ENCODE measurements at regions not wholly inside any gene's neighbourhood (a gene's known extent, or its start where the extent isn't known, plus 50 kb on each side); places are given as distances from the start of the nearest gene placed in this dataset.

DNA sequence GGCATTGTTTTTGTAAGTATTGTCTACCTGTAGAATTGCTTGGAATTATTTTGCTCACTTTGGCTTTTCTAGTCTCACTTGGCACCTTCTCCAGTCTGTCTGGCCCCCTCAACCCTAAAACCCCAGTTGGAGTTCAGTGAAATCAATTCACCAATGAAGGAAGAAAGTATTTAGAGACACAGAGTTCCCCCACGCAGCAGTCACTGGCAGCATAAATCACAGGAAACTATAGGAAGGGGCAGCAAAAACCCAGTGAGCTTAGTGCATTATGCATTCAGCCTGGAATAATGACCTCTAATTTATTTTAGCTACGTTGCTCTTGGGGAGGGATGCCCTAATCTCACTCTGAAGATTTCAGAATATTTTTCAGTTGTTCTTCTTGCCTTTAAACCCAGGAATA, 204.7 kb upstream of the BLID start:
- Mint-ChIP-seq H3K36me3 (no peaks in the 10 kb centered on the region), H3K4me1 (peaks cover 28% of the 10 kb centered on the region), H3K4me3 (no peak overlapping the region), H3K9me3 (no peaks in the 10 kb centered on the region), H3K27ac (no peak overlapping the region), H3K27me3 (ENCODE audit: low read depth) (peaks cover 38% of the 10 kb centered on the region)
- ATAC-seq = no peak
- POLR2A ChIA-PET = no interaction called here
- CTCF ChIA-PET = no interaction called here
- TF ChIP-seq CREB1 (CRISPR knock-in tag; IDR thresholded peaks at IDR 0.05) (no peak), ZNF232 (CRISPR knock-in tag; IDR thresholded peaks at IDR 0.05) (no peak)
- TF ChIP-seq, protein P1, sequence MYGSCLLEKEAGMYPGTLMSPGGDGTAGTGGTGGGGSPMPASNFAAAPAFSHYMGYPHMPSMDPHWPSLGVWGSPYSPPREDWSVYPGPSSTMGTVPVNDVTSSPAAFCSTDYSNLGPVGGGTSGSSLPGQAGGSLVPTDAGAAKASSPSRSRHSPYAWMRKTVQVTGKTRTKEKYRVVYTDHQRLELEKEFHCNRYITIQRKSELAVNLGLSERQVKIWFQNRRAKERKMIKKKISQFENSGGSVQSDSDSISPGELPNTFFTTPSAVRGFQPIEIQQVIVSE (CRISPR knock-in tag; IDR thresholded peaks at IDR 0.05; ENCODE audit: borderline replicate concordance) = no peak
- TF ChIP-seq, protein P2, sequence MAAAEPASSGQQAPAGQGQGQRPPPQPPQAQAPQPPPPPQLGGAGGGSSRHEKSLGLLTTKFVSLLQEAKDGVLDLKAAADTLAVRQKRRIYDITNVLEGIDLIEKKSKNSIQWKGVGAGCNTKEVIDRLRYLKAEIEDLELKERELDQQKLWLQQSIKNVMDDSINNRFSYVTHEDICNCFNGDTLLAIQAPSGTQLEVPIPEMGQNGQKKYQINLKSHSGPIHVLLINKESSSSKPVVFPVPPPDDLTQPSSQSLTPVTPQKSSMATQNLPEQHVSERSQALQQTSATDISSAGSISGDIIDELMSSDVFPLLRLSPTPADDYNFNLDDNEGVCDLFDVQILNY (CRISPR knock-in tag; IDR thresholded peaks at IDR 0.05) = no peak
- TF ChIP-seq, protein P3, sequence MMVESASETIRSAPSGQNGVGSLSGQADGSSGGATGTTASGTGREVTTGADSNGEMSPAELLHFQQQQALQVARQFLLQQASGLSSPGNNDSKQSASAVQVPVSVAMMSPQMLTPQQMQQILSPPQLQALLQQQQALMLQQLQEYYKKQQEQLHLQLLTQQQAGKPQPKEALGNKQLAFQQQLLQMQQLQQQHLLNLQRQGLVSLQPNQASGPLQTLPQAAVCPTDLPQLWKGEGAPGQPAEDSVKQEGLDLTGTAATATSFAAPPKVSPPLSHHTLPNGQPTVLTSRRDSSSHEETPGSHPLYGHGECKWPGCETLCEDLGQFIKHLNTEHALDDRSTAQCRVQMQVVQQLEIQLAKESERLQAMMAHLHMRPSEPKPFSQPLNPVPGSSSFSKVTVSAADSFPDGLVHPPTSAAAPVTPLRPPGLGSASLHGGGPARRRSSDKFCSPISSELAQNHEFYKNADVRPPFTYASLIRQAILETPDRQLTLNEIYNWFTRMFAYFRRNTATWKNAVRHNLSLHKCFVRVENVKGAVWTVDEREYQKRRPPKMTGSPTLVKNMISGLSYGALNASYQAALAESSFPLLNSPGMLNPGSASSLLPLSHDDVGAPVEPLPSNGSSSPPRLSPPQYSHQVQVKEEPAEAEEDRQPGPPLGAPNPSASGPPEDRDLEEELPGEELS (CRISPR knock-in tag; IDR thresholded peaks at IDR 0.05) = no peak
- DNase-seq (ENCODE audit: low spot score) = no peak

DNA sequence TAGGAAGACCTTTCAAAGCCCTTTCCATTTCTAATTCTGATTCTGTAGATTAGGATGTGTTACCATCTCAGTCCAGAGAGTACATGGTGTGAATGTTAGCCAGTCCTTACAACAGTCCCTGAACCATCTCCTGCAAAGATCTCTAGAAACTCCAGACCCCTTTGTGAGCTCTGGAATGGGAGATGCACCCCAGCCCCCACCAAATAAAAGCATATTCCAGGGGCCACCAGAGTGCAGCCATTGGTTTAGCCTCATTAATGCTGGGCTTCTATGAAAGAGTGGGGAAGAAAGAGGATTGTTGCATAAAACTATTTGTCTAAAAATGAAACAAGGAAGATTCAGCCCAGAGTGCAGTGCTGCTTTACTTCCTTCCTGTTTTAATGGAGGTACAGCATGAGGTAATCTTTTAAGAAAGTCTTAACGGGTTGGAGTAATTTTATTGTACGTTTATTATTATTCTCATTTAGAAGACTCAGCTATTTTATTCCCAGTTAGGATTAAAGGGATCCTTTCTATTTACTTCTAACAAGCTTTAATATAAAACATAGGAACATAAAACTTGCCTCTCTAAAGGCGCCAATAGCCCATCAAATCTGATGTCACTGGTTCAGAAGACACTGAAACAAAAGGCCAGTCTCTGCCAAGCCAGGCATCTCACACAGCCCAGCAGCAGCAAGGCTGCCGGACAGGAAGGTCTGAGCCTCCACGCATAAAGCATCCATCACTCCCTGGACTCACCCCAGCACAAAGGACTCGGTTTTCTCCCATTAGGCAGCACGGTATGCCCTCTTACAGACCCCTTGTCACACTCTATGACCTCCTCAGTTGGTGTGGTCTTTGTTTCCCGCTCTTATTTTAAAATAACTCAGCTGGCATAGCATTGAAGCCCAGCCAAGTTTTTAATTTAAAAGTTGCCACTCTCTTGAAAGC, 203.9 kb upstream of the BLID start:
- no peak for DNase-seq (ENCODE audit: low spot score)
- TF ChIP-seq, protein P4, sequence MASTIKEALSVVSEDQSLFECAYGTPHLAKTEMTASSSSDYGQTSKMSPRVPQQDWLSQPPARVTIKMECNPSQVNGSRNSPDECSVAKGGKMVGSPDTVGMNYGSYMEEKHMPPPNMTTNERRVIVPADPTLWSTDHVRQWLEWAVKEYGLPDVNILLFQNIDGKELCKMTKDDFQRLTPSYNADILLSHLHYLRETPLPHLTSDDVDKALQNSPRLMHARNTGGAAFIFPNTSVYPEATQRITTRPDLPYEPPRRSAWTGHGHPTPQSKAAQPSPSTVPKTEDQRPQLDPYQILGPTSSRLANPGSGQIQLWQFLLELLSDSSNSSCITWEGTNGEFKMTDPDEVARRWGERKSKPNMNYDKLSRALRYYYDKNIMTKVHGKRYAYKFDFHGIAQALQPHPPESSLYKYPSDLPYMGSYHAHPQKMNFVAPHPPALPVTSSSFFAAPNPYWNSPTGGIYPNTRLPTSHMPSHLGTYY (CRISPR knock-in tag; IDR thresholded peaks at IDR 0.05) = no peak
- no peak for TF ChIP-seq GABPB1 (CRISPR knock-in tag; IDR thresholded peaks at IDR 0.05)
- no peak for TF ChIP-seq MXD4 (CRISPR knock-in tag; IDR thresholded peaks at IDR 0.05; ENCODE audit: borderline replicate concordance)
- Mint-ChIP-seq H3K27me3 (ENCODE audit: low read depth) (peaks cover 31% of the 10 kb centered on the region), H3K9me3 (no peaks in the 10 kb centered on the region), H3K4me3 (no peak overlapping the region), H3K27ac (no peak overlapping the region), H3K36me3 (no peaks in the 10 kb centered on the region), H3K4me1 (peaks cover 28% of the 10 kb centered on the region)
- ATAC-seq = no peak
- ChIA-PET POLR2A (no interaction called here), CTCF (no interaction called here)

DNA sequence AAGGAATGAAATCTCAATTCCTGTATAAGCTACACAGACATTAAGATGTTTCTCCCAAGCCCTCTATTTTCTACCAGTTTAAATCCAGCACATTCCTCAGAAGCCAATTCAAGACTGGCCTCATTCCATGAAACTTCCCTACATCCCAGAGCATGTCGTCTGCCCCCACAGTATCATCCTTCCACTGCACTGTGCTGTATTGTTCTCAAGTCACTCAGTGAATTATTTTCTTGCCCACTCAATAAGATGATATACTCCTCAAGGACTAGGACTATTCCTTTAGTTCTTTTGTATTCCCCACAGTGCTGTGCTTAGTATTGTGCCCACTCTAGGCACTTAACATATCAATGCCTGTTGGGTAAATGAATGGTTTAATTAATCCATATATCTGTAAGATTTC, 203.1 kb upstream of the BLID start:
- no peaks in the 10 kb centered on the region for H3K9me3 Mint-ChIP-seq
- no peak overlapping the region for H3K4me3 Mint-ChIP-seq
- no peaks in the 10 kb centered on the region for H3K36me3 Mint-ChIP-seq
- peaks cover 22% of the 10 kb centered on the region for H3K27me3 Mint-ChIP-seq (ENCODE audit: low read depth)
- peaks cover 28% of the 10 kb centered on the region for H3K4me1 Mint-ChIP-seq
- POLR2A ChIA-PET = no interaction called here
- H3K27ac Mint-ChIP-seq = no peak overlapping the region
- no peak for ATAC-seq
- CTCF ChIA-PET = no interaction called here
- DNase-seq (ENCODE audit: low spot score) = no peak
- no peak for TF ChIP-seq MXD4 (CRISPR knock-in tag; IDR thresholded peaks at IDR 0.05; ENCODE audit: borderline replicate concordance)
- TF ChIP-seq NR2C2 (CRISPR knock-in tag; IDR thresholded peaks at IDR 0.05) = no peak
- TF ChIP-seq TEAD4 (CRISPR knock-in tag; IDR thresholded peaks at IDR 0.05) = no peak
- TF ChIP-seq ZNF232 (CRISPR knock-in tag; IDR thresholded peaks at IDR 0.05) = no peak
- TF ChIP-seq, protein P5, sequence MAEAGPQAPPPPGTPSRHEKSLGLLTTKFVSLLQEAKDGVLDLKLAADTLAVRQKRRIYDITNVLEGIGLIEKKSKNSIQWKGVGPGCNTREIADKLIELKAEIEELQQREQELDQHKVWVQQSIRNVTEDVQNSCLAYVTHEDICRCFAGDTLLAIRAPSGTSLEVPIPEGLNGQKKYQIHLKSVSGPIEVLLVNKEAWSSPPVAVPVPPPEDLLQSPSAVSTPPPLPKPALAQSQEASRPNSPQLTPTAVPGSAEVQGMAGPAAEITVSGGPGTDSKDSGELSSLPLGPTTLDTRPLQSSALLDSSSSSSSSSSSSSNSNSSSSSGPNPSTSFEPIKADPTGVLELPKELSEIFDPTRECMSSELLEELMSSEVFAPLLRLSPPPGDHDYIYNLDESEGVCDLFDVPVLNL (CRISPR knock-in tag; IDR thresholded peaks at IDR 0.05; ENCODE audit: borderline replicate concordance, low read depth) = no peak
- no peak for TF ChIP-seq RORB (CRISPR knock-in tag; IDR thresholded peaks at IDR 0.05)
- no peak for TF ChIP-seq SOX15 (CRISPR knock-in tag; IDR thresholded peaks at IDR 0.05)
- TF ChIP-seq CBFB (CRISPR knock-in tag; IDR thresholded peaks at IDR 0.05; ENCODE audit: low read depth) = no peak
- TF ChIP-seq, protein P6, sequence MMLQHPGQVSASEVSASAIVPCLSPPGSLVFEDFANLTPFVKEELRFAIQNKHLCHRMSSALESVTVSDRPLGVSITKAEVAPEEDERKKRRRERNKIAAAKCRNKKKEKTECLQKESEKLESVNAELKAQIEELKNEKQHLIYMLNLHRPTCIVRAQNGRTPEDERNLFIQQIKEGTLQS (CRISPR knock-in tag; conservative IDR thresholded peaks at IDR 0.05) = no peak
- no peak for TF ChIP-seq NFYB (CRISPR knock-in tag; conservative IDR thresholded peaks at IDR 0.05; ENCODE audit: low read depth)
- no peak for TF ChIP-seq SP1 (CRISPR knock-in tag; conservative IDR thresholded peaks at IDR 0.05)
- TF ChIP-seq GABPB1 (CRISPR knock-in tag; IDR thresholded peaks at IDR 0.05) = no peak
- TF ChIP-seq, protein P7, sequence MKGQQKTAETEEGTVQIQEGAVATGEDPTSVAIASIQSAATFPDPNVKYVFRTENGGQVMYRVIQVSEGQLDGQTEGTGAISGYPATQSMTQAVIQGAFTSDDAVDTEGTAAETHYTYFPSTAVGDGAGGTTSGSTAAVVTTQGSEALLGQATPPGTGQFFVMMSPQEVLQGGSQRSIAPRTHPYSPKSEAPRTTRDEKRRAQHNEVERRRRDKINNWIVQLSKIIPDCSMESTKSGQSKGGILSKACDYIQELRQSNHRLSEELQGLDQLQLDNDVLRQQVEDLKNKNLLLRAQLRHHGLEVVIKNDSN (CRISPR knock-in tag; IDR thresholded peaks at IDR 0.05) = no peak
- TF ChIP-seq HMGA2 (CRISPR knock-in tag; IDR thresholded peaks at IDR 0.05) = no peak
- TF ChIP-seq, protein P8, sequence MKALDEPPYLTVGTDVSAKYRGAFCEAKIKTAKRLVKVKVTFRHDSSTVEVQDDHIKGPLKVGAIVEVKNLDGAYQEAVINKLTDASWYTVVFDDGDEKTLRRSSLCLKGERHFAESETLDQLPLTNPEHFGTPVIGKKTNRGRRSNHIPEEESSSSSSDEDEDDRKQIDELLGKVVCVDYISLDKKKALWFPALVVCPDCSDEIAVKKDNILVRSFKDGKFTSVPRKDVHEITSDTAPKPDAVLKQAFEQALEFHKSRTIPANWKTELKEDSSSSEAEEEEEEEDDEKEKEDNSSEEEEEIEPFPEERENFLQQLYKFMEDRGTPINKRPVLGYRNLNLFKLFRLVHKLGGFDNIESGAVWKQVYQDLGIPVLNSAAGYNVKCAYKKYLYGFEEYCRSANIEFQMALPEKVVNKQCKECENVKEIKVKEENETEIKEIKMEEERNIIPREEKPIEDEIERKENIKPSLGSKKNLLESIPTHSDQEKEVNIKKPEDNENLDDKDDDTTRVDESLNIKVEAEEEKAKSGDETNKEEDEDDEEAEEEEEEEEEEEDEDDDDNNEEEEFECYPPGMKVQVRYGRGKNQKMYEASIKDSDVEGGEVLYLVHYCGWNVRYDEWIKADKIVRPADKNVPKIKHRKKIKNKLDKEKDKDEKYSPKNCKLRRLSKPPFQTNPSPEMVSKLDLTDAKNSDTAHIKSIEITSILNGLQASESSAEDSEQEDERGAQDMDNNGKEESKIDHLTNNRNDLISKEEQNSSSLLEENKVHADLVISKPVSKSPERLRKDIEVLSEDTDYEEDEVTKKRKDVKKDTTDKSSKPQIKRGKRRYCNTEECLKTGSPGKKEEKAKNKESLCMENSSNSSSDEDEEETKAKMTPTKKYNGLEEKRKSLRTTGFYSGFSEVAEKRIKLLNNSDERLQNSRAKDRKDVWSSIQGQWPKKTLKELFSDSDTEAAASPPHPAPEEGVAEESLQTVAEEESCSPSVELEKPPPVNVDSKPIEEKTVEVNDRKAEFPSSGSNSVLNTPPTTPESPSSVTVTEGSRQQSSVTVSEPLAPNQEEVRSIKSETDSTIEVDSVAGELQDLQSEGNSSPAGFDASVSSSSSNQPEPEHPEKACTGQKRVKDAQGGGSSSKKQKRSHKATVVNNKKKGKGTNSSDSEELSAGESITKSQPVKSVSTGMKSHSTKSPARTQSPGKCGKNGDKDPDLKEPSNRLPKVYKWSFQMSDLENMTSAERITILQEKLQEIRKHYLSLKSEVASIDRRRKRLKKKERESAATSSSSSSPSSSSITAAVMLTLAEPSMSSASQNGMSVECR (CRISPR knock-in tag; IDR thresholded peaks at IDR 0.05; ENCODE audit: borderline replicate concordance) = no peak

All from WTC11 (cell line).